ENCODE measurements at regions not wholly inside any gene's neighbourhood (a gene's known extent, or its start where the extent isn't known, plus 50 kb on each side); places are given as distances from the start of the nearest gene placed in this dataset.

DNA sequence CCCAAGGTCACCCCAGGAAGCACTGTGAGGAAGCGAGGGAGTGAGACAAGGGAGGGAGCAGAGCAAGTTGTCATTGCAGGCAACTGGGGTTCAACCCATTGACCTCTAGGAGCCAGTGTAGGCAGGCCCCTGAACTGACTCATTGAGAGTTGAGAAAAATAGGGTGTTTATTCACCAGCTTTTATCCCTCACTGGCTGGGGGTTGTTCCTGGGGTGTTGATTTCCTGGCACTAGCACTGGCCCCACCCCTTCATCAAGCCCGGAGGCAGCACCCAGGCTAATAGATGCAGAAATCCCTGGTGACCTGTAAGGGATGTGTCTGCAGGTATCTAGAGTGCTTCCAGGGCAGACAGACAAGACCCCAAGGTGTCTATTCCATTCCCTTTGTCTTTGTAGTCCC is 183.9 kb downstream of the ARRDC4 start:
- no peak for DNase-seq

DNA sequence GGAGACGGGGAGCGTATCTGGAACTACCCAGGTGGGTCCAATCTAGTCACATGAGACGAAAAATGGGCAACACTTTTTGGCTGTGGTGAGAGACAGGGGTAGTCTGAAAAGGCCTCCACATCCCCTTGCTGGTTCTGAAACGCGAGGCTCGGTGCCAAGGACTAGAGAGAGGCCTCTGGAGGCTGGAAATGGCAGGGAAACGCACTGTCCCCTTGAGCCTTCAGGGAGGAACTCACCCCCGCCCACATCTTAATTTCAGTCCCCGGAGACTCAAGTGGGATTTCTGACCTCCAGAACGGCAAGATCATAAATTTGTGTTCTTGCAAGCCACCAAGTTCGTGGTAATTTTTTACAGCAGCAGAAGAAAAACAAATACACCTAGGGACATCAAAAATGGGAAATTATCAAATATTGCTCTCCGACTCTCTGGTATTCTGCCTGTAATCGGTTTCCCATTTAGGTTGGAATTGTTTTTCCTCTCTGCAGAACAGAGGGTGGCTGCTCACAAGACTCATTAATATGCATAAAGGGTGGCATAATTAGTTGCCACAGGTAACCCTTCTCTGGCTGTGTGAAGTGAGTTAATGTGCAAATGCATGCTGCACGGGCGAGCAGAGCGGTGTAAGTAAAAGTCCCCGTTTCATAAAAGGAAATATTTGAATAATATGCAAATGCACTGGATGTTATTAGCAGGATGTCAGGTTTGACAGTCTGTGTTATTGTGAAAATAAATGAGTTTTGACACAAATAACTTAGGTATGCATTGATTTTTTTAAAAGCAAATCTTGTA is 185.7 kb downstream of the ARRDC4 start:
- no peak for DNase-seq

DNA sequence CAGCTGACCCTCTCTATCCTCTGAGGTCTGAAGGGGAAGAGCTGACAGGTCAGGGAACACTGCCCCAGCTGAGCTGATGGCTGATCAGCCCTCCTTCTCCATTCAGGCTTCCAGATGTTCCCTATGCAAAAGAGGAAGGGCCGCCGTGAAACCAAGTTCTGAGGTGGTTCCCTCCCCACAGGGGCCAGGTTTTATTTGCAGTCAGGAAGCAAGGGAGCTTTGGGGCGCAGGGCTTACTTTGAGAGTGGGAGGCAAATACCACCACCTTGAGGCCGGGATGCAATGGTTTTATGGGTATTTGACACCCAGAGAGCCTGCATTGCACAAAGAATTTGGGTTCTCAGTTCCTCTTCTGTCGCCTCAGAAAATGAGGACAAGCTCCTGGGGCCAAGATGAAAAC is 186.9 kb downstream of the ARRDC4 start:
- DNase-seq = no peak

DNA sequence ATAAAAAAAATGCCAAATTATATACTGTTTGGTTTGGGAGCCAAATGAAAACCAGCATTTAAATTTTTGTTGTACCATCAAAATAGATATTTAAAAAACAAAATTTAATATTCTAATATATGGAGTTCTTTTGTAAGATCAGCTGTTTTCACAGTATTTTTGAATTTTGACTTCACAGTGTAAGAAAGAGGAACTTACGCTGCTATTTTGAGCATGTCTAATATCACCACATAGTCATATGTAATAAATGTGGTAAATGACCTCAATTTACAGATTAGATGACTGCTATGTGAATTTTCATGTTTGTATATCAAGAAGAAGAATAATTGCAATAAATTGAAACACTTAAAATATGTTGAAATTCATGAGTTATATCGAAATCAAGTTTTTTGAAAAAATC is 189.6 kb downstream of the ARRDC4 start:
- DNase-seq = no peak

- no peak for DNase-seq
These were observed 190.0 kb downstream of the ARRDC4 start for GRCh38 chr15:98150536-98150935.

DNA sequence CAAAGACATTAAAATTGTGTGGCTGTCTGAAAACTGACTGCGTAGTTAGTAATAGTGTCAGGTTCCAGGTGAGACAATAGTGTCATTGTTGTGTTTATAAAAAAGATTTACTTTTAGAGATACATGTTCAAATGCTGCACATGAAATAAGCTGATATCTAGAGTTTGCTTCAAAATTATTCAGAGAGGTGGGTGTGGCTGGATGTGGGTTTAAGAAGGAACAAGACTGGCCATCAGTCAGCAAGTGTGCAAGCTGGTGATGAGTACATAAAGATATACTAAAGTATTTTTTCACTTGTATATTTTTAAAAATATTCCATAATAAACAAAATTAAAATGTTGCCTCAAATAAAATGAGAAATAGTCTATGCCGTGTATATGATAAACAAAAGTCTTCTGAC is 190.6 kb downstream of the ARRDC4 start:
- DNase-seq = no peak

- DNase-seq = no peak
These were observed 191.7 kb downstream of the ARRDC4 start for GRCh38 chr15:98152156-98152555.

- no peak for DNase-seq
These were observed 194.4 kb downstream of the ARRDC4 start for GRCh38 chr15:98154863-98155262.

DNA sequence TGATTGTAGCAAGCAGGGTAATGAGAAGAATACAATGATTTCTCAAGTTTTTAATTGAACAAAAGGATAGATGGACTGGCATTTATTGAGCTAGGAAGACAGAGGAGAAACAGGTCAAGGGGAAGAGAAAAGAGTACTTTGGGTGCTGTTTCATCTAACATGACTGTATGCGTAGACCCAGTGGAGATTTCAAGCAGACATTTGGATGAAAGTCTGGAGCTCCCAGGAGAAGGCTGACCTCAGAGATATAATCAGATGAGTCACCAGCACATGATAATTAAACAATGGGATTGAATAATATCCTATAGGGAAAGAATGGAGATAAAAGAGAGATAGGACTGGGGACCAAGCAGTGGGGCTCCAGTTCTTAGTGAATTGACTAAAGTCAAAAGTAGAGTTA is 194.9 kb downstream of the ARRDC4 start:
- no peak for DNase-seq

- DNase-seq = no peak
These were observed 199.7 kb downstream of the ARRDC4 start for GRCh38 chr15:98160236-98160635.

GRCh38 chr15:98163319-98164045 is 203.0 kb downstream of the ARRDC4 start:
- DNase-seq = no peak

GRCh38 chr15:98164571-98164970 is 204.1 kb downstream of the ARRDC4 start:
- DNase-seq = no peak

DNA sequence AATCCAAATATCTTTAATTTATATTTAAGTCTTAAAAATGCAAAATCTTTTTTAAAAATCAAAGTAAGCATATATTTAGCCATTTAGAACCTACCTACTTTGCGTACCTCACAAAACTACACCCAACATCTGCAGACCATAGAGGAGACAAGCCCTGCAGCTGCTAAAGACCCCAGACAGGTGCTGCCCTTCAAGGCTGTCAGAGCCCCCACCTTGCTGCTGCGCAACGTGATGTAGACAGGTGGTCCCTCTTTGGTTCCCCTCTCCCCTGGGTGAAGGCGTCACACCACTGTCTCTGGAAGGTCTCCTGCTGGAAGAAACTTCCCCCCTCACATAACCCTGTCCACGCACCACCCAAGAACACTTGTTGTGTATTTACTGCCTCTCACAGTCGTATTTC is 204.5 kb downstream of the ARRDC4 start:
- DNase-seq = no peak

DNA sequence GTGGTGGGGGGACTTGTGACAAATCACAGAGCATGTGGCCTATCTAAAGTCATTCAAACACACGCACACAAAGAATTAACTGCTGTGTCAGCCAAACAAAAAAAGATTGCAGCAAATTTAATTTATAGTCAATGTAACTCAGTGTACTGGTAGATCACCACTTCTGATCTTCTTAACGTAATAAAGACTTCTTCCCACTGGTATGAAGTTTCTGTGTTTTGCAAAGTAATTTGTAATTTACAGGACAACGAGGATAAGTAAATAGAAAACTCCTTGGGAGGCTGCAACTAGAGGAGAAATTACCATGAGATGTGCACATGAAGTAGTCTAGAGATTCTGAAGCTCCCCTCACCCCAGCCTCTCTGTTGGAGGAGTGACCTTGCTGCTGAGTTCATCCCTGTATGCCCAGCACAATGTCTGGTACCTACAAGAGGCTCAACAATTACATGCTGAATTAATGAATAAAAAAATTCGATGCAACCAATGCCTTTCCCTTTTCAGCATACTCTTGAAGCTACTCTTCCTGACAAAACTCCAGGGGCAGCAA is 207.3 kb downstream of the ARRDC4 start:
- DNase-seq = no peak

DNA sequence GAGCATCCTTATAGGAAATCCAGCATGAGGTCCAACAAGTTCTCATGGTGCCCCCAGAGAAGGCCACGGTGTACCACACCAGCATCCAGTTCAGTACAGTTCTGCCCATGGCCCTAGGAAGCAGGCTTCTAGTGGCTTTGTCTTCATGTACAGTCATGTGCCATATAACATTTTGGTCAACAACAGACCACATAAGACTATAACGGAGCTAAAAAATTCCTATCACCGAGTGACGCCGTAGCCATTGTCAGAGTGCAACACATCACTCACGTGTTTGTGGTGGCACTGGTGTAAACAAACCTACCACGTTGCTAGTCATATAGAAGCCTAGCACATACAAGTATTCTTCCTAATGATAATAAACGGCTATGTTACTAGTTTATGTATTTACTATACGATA is 209.0 kb downstream of the ARRDC4 start:
- no peak for DNase-seq

- no peak for DNase-seq
These were observed 213.8 kb downstream of the ARRDC4 start for GRCh38 chr15:98174286-98174685.

DNA sequence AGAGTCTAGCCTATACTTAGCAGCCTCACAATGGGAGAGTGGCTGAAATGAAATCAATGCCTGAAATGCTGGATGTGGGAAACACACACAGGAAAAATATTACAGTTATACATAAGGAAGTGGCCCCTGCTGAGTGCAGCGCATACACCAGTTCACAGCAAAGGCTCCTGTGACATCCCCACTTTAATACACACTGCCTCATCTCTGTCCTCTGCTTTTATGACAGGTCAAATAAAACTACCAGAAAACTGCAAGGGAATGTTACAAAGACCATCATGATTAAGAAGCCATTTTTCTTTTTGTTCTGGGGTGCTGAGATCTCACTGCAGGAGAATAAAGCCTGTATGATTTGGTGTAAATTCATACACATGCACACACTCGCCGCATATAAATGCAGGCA is 214.3 kb downstream of the ARRDC4 start:
- no peak for DNase-seq

GRCh38 chr15:98177966-98178592 is 217.6 kb downstream of the ARRDC4 start:
- peak; percentile 89 for DNase-seq

- DNase-seq = no peak
These were observed 218.4 kb downstream of the ARRDC4 start for GRCh38 chr15:98178861-98179260.

GRCh38 chr15:98187549-98187948 is 227.0 kb downstream of the ARRDC4 start:
- no peak for DNase-seq

DNA sequence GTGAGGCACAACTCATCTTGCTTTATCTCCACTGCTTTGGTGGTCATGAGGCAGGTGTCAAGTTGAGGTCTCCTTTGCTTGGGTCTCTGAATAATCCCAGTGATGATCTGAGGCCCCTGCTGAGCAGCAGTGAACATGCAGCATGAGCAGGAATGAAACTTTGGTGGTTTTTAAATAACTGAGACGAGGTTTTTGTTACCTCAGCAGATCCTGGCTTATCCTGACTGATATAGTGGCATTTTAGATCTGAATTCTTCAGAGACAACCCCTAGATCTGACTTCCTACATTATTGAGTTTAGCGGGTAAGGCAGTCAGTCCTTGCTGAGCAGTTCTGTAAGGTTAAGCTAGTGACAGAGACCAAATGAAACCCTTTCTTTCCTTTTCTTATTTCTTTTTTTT is 230.4 kb downstream of the ARRDC4 start:
- DNase-seq = no peak

- peak; percentile 73 for DNase-seq
These were observed 235.3 kb downstream of the ARRDC4 start for GRCh38 chr15:98195796-98196195.

DNA sequence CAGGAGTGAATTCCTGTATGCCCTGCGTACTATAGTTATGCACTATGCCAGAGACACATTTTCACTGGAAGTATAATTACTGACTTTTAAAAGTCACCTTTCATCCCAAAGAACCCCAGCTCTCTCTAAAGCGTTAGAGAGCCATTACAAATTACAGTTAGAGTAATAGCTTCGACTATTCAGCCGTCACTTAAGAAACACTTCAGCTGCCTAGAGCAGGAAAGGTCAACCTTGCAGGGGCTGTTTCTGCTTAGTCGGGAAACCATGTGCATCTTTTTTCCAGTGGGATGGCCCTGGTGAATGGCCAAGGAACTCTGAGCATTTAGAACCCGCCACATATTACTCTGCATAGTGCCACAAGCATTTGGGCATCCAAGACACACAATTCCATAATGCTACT is 235.9 kb downstream of the ARRDC4 start:
- DNase-seq = peak; percentile 52

Measured in renal pelvis (tissue), 1 donor.